GM18508 (cell line): ENCODE measurements at regions not wholly inside any gene's neighbourhood (a gene's known extent, or its start where the extent isn't known, plus 50 kb on each side); places are given as distances from the start of the nearest gene placed in this dataset.

Experiments
- ATAC-seq: cut with Tn5 transposase; IDR thresholded peaks from one replicate; pipeline ENCODE4 v1.9.1; 2021; ENCODE audit warnings: moderate number of reproducible peaks; ENCODE audit not compliant: insufficient read depth, unreplicated experiment

DNA sequence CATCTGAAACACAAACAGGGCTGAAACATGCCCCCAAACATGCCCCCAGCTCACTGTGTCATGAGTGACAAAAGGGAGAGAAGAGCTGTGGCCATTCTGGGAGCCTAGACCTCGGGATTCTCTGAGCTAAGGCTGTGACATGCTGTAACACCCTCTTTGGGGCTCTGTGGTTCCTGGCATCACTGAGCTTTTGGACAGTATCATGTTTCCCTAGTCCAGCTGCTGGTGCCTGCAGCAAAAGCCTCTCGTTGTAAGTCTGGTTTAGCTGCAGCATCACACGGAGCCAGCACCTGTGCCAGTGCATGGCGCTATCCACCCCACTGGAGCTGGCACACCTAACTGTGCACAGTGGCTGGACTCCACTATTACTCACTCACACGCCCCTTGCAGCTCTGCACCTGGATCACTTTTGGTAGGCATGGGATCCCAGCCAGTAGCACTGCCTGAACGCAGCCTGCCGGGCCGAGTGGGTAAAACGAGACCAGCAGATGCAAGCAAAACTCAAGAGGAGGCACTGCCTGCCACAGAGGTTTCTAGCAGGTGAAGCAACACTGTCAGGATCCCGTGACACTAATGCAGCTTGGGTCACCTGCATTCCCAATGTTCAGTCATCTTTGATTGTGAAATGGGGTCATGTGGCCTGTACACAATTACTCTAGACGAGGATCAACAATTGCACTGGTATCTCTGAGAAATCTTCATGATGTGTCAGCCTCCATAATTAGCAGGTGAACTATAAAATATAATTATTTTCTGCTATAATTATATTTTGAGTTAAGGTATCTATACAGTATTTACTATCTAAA, 547.2 kb downstream of the ZNF804A start:
- ATAC-seq = no peak

DNA sequence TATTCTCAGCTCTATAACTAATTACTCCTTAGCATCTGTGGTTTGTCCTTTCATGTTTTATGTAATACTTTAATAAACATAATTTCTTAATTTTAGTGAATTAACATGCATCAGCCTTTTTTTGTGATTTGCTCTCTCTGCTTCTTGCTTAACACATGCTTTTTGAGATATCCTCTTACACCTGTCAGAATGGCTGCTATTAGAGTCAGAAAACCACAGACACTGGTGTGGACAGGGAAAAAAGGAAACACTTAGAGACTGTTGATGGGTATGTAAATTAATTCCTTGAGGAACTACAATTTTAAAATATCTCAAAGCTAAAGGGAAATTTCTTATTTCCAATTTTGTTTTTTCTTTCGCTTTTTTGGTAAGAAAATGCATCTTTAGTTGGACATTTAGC, 549.0 kb downstream of the ZNF804A start:
- ATAC-seq = no peak

DNA sequence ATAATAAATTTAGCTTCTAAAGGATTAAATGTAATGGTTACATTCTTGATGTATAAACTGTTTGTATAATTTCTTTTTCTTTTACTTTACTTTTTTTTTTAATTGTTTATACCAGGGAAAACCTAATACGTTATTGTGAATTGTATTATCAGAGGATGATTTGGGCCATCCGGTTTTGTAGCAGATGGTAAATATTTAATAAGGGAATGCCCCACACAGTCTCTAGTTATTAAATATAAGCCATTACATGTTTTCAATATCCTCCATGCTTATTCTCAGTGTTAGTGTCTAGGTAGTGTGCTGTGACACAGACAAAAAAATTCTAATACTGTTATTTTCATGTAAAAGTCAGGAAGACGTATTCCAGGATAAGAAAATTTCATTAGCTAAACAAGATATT, 553.9 kb downstream of the ZNF804A start:
- no peak for ATAC-seq

DNA sequence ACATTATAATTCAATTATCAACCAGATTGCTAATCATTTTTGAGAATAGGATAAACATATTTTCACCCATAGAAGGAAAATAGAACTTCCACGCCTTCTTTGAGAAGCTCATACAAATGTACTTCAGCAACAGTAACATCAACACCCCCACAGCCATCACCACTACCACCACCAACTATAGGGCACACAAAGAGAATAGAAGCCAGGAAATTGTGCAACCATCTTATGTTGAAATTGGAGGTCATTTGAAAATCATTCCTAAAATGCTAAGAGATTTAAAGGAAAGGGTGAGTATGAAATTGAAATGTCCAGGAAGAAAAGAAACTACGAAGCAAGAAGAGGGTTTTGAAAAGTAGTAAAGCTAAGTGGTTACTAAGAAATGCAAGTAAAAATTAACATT, 563.4 kb downstream of the ZNF804A start:
- no peak for ATAC-seq

DNA sequence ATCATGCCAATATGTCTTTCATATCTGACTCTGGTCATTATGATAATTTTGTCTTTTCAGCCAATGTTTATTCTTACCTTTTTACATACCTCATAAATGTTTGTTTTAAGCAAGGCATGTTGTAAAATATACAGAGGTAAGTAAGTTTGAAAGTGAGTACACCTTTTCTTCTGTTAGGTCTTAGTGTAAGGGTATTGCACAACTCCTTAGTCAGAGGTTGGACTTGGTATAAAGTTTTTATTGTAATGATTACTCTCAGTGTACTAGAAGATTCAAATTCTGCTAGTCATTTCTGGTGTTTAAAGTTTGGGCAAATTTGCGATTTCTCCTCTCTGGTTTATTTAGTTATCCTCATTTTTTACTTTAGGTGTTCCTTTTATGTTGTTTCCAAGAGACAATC, 564.3 kb upstream of the FSIP2 start:
- no peak for ATAC-seq

DNA sequence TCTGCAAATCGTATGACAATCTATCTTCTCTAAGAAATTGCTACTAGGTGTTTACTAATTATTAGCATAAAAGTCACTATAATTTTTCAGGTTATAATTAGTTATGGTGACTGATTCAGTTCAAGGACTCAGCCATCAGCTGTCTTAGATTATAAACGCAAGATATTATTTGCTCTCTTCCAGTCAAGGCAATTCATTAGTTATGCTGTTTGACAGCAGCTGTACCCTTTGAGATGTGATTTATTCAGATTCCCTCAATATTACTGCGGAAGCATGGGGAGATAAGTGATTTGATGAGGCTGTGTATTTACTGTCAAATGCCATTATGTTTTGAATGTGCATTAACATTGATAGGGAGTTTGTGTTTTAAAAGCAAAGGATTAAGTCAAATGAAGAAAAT, 558.9 kb upstream of the FSIP2 start:
- ATAC-seq = no peak

DNA sequence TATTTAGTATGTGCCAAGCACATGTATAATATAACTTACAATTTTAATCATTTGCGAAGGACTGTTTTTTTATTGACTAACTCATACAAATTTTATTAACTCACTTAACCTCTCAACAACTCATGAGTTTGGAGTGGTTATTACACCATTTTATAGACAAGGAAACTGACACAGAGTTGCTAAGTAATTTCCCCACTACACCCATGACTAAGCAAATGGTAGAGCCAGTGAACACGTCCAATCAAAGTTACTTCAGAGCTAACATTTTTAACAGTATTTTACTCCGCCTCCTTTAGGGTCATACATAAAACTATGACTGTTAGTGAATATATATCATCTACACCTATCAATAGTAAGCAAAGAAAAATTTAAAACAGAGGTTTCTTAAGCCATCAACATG, 556.7 kb upstream of the FSIP2 start:
- ATAC-seq = no peak

DNA sequence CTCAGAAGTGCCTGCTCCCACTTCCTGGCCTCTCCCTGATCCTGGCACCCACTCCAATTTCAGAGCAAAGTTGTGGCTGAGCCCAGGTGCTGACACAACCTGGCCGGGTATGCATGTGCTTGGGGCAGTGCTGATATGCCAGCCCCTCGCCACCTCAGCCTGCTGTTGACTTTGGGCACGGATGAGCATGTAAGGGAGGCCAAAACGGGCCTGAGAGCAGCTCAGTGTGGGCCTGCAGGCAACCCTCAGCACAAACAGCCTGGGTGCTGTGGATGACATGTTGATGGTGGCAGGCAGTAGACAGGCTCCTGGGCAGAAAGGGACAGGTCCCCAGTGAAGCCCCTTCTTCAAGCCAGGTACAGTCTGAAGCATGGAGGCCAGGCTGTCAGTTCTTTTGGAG, 553.6 kb upstream of the FSIP2 start:
- ATAC-seq = no peak

DNA sequence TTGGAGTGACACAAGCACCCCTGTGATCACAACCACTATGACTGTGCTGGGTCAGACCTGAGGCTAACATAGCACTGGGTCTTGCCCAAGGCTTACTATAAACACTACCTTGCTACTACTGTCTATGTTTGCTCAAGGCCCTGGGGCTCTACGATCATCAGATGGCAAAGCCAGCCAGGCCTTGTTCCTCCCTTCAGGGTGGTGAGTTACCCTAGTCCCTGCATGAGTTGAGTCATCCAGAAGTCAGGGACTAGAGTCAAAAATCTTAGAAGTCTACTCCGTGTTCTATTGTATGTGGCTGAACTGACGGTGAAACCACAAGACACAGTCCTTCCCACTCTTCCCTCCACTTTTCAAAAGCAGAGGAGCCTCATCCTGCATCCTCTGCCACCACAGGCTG, 551.2 kb upstream of the FSIP2 start:
- no peak for ATAC-seq

DNA sequence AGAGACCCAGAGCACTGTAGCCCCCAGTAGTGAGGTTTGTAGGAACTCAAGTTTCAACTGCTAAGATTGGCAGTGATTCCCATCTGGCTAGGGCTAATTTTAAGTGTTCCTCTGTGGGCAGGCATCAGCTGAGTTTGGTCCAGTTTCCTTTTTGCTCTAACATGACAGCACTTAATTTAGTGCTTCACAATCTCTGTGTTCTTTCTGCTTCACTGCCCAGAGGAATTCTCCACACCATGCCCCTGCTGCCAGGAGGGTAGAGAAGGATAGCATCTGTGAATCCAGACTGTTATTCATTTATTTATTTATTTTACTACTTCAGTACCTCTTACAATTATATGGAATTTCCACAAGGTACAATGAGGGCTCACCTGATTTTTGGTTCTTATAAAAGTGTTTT, 549.9 kb upstream of the FSIP2 start:
- no peak for ATAC-seq

DNA sequence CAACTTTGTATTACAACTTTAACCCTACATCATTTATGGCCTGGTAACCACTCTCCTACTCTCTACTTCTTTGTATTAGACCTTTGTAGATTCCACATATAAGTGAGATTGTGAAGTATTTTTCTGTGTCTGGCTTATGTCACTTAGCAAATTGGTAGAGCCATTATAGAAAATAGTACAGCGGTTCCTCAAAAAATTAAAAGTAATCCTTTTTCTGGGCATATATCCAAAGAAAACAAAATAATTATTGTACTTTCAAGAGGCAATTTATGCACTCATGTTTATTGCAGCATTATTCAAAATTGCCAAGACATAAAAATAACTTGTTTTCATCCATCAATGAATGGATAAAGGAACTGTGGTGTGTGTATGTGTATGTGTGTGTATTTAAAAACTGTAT, 537.5 kb upstream of the FSIP2 start:
- no peak for ATAC-seq

DNA sequence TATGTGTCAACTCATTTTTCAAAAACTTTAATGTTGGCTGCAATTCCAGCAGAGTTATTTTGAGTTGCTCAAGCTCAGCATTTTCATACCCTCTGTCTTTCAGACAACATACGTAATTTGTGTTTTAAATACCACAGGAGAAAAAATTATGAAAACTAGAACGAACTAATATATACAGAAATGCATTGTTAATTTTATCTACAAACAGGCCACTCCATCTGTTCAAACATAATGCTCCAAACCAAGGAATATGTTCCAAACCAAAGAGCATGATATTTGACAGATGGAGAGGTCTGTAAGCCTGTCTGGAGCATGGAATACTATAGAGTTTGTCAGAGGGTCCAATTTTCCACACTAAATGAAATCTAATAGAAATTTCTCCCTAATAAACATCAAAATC, 536.2 kb upstream of the FSIP2 start:
- ATAC-seq = no peak

DNA sequence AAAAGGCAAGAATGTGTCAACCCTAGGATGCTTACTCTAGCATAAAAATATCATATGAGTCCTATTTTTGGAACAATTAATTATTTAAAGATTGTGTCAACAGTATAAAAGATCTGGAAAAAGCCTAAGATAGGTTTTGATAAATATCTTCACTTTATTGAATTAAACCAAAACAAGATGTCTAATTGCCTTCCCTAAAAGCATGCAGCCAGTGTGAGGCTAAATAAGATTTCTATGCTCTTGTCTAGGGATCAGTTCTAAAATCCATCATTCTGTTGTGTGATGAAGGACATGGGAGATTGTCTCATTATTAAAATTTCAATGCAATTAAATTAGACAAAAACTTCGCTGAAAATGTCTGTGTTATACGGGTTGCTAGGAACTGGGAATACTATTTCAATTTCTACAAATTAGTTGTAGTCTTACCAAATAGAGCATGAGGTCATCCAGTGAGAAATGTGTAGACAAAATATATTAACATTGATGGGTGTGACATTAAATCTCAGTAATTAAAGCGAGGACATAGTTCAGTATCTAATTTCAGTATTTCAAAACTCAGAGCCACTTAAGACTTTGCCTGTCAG, 535.6 kb upstream of the FSIP2 start:
- ATAC-seq = no peak

DNA sequence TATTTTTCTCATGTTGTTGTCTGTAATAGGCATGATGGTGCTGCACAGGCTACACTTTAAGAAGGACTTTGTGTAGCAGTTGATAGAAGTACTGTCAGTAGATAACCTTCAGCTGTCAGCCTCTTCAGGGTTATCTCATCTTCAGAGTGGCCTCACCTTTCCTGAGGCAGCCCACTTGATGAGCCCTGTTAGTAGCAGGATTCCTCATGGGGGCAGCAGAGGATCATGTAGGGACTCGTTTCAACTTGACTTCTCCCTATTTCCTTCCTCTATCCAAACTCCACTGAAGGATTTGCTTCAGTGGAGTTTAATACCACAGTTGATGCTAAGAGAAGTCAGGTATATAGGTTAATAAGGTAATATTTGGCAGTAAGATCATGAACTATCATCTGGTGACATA, 530.3 kb upstream of the FSIP2 start:
- ATAC-seq = no peak

DNA sequence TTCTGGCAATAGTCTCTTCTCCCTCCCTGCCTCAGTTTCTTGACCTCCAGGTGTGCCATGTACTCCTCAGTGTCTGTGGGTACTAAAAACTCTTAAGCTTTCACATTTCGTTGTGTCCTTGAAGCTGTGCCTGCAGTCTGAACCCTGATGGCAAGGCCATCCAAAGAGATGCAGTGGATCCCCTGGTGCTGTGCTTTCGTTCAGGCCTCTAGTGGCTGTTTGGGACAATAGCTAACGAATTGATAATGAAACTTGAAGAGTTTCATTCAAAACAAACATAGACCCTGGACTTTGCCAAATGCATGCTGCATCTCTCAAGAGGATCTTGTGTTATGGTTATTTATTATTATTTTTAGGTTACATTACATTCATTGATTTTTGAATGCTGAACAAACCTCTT, 523.1 kb upstream of the FSIP2 start:
- no peak for ATAC-seq

DNA sequence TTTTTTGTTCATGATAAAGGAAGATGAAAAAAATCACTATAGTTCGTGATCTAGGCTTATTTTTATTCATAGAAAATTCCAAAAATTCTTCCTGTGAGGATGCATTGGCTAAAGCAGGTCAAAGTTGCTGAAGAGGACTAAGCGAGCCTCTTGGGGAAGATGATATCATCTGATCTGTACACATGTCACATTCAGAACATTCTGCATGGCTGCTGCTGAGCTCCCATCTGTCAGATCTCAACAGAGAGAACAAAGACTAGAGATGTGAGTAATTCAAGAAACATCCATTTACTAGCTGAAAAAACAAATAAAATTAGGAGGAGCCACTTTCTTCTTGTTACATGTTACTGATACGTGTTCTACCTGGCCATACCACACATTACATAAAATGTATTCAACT, 518.6 kb upstream of the FSIP2 start:
- ATAC-seq = no peak

DNA sequence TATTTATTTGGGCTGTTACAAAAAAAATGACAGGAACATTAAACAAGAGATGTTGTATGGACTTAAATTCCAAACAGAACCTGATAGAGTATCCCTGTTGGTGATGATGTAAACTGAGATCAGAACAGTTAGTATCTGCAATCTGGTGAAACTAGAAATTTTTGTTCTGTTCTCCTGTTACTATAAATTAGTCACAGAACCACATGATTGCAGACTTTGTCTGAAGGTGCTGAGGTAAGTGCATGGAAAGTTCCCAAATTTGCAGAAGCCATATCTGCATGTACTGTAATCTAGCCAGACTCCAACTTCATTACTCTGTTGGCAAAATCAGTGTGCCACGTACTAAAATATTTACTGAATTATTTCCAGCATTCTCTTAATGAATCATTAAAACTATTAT, 516.3 kb upstream of the FSIP2 start:
- no peak for ATAC-seq

DNA sequence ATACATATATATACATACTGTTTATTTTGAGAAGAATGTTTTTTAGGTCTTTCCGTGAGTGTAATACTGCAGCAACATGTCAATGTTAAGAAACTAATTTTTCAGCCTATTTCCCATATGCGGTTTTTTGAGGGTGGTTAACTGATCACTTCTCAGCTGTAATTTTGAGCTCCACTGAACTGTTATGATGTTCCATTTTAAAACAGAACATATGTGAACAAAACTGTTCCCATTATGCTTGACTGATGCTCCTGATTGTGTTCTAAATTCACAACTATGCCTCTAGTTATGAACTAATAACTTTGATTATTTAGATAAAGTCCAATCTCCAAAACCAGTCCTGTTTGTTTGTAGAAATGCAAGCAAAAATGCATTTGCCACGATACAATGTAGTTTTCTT, 511.2 kb upstream of the FSIP2 start:
- ATAC-seq = no peak

DNA sequence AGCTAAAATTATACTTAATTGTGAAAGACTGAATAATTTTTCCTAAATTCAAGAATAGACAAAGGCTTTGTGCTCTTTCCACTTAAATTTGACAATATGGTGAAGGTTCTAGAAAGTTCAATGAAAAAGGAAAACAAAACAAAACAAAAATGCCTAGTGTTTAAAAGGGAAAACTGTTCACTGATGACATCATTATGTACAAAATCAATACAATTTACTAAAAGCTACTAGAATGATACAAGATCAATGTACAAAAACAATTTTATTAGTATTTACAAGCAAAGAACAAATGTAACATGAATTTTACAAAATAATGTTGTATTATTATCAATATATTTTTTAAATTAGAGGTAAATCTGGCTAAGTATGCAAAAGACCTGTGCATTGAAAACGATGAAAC, 499.1 kb upstream of the FSIP2 start:
- no peak for ATAC-seq

DNA sequence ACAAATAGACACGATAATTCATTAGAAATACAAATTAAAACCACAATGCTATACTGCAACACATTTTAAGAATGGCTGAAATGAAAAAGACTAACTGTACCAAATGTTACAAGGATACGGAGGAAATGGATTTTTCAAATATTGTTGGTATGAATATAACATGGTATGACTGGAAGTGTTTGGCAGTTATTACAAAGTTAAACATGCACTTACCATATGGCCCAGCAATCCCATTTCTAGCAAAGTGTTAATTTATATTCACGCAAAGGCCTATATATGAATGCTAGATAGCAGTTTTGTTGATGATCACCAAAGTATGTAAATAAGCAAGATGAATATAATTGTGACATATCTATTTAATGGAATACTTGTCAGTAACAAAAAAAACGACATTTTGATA, 497.8 kb upstream of the FSIP2 start:
- ATAC-seq = no peak

DNA sequence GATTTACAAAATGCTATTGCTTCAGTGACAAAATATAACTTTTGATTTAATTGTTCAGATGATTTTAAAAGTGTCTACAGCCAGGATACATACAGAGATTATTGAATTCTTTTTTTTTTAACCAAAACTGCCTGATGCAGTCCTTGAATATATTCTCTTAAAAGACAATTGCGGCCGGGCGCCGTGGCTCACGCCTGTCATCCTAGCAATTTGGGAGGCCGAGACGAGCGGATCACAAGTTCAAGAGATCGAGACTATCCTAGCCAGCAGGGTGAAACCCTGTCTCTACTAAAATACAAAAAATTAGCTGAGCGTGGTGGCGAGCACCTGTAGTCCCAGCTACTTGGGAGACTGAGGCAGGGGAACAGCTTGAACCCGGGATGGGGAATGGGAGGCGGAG, 497.0 kb upstream of the FSIP2 start:
- no peak for ATAC-seq

DNA sequence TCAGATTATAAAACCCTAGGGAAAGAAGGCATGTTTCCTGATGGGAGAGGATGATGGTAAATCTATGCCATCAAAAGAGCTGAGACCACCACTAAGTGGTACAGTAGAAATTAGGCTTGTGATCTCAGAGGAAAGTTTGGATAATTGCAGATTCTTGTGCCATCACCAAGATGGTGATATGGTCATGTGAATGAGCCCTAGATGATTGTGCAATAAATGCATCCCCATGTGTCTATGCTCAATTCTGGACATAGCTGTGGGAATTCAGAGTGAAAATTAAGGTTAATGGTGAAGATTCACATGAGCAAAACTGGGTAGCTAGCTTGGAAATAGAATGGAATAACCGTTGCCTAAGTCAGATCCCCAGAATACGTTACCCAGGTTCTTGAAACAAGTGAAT, 496.1 kb upstream of the FSIP2 start:
- ATAC-seq = no peak
